Stomach (tissue), 8 donors: ENCODE measurements at regions not wholly inside any gene's neighbourhood (a gene's known extent, or its start where the extent isn't known, plus 50 kb on each side); places are given as distances from the start of the nearest gene placed in this dataset.

Experiments used
- DNase-seq, 2 donors: peaks; one replicate each; pipeline versions ENCODE4 v3.0.0 to v3.0.0-alpha.2; 2013 to 2019
- H3K27ac ChIP-seq, 5 donors: fragments of 200-600 bp in 4 of 5; sonication (generic) in 4 of 5; one replicate each; pipeline ENCODE4 v1.5.1; 2013 to 2019; ENCODE audit warnings: mild to moderate bottlenecking in 1 of 5, moderate library complexity in 1 of 5
- H3K27me3 ChIP-seq, 3 donors: fragments of 200-600 bp; sonication (generic); one replicate each; pipeline ENCODE4 v1.5.1; 2017 to 2019; ENCODE audit warnings: mixed run types in 1 of 3
- H3K36me3 ChIP-seq, 4 donors: fragments of 200-600 bp; sonication (generic); 1 replicate in 3 of 4; 2 replicates in 1 of 4; pipeline ENCODE4 v1.5.1; 2016 to 2019
- H3K4me1 ChIP-seq, 4 donors: fragments of 200-600 bp; sonication (generic); one replicate each; pipeline ENCODE4 v1.5.1; 2016 to 2019
- H3K4me3 ChIP-seq, 4 donors: fragments of 200-600 bp; sonication (generic) in 3 of 4; one replicate each; pipeline ENCODE4 v1.5.1; 2016 to 2019; ENCODE audit warnings: mild to moderate bottlenecking in 1 of 4
- H3K9me3 ChIP-seq, 4 donors: fragments of 200-600 bp; sonication (generic); one replicate each; pipeline ENCODE4 v1.5.1; 2016 to 2019
- CTCF ChIP-seq, 7 experiments: fragments of 450-650 bp in 4 of 7; fragments of 200-600 bp in 3 of 7; sonication (generic) in 3 of 7; IDR thresholded peaks; one replicate each; pipeline ENCODE4 v1.5.1; 2016 to 2019; ENCODE audit warnings: antibody characterized with exemption in 7 of 7, control low read depth in 2 of 7, mild to moderate bottlenecking in 1 of 7
- EP300 ChIP-seq: sonication (generic); formaldehyde crosslinking; IDR thresholded peaks from one replicate; pipeline ENCODE4 v1.6.1; 2017; ENCODE audit warnings: antibody characterized with exemption
- POLR2A ChIP-seq, 4 donors: fragments of 450-650 bp; IDR thresholded peaks; one replicate each; pipeline ENCODE4 v1.6.1; 2016; ENCODE audit warnings: antibody characterized with exemption in 4 of 4, control low read depth in 2 of 4, mild to moderate bottlenecking in 1 of 4, moderate library complexity in 1 of 4
- POLR2AphosphoS5 ChIP-seq, 3 donors: sonication (generic); formaldehyde crosslinking; IDR thresholded peaks; one replicate each; pipeline ENCODE4 v1.6.1; 2016; ENCODE audit warnings: antibody characterized with exemption in 3 of 3
- WGBS, 5 donors: extraction: QIAGEN DNeasy Blood & Tissue Kit in 3 of 5; methylation state at CpG; one replicate each; pipeline versions ENCODE4 v1.1.5 to v1.1.7; 2013 to 2018; 5-methylcytosine and 5-hydroxymethylcytosine counted together
- intact Hi-C: fragments of 100-400 bp; cut with DNase I; formaldehyde crosslinking; loops from one replicate; pipeline ENCODE4 v1.15.1; 2023; ENCODE audit warnings: low total_unique reads
- donor health status: healthy with polysubstance abuse.
- donor health status: Bipolar disorder and iron deficiency.
- donor health status: healthy.

GRCh38 chr5:155761502-155761901, 565.5 kb upstream of the SGCD start:
- peaks cover 0 to 6% (median 1%) of the 10 kb centered on the region in 4 donors for H3K9me3 ChIP-seq
- no peak for DNase-seq
- H3K4me1 ChIP-seq: no peaks in the 10 kb centered on the region
- H3K27me3 ChIP-seq: no peaks in the 10 kb centered on the region
- no peak for TF ChIP-seq CTCF (IDR thresholded peaks at IDR 0.05)
- TF ChIP-seq POLR2A (IDR thresholded peaks at IDR 0.05): no peak
- no peak for TF ChIP-seq EP300
- TF ChIP-seq POLR2AphosphoS5 (IDR thresholded peaks at IDR 0.05): no peak
- 62 to 93% (median 85%) methylated on average over 2 of the region's 2 CpGs for WGBS, 5 donors
- no peak overlapping the region for H3K27ac ChIP-seq
- H3K36me3 ChIP-seq: no peaks in the 10 kb centered on the region
- intact Hi-C loops: no loop called here
- no peak overlapping the region for H3K4me3 ChIP-seq

GRCh38 chr5:155765715-155766114, 561.2 kb upstream of the SGCD start:
- TF ChIP-seq EP300: no peak
- TF ChIP-seq POLR2A (IDR thresholded peaks at IDR 0.05): no peak
- TF ChIP-seq POLR2AphosphoS5 (IDR thresholded peaks at IDR 0.05): no peak
- TF ChIP-seq CTCF (IDR thresholded peaks at IDR 0.05): no peak
- H3K4me3 ChIP-seq: no peak overlapping the region
- no peak overlapping the region for H3K27ac ChIP-seq
- no peaks in the 10 kb centered on the region for H3K27me3 ChIP-seq
- 59 to 77% (median 70%) methylated on average over 2 of the region's 2 CpGs for WGBS, 5 donors
- peaks cover 0 to 6% (median 0%) of the 10 kb centered on the region in 4 donors for H3K9me3 ChIP-seq
- H3K4me1 ChIP-seq: no peaks in the 10 kb centered on the region
- no peak for DNase-seq
- no peaks in the 10 kb centered on the region for H3K36me3 ChIP-seq
- intact Hi-C loops: no loop called here

- TF ChIP-seq POLR2A (IDR thresholded peaks at IDR 0.05) (no peak), EP300 (no peak), POLR2AphosphoS5 (IDR thresholded peaks at IDR 0.05) (no peak), CTCF (IDR thresholded peaks at IDR 0.05) (no peak)
- no peak overlapping the region for H3K4me3 ChIP-seq
- no peaks in the 10 kb centered on the region for H3K36me3 ChIP-seq
- 59 to 75% (median 67%) methylated on average over 2 of the region's 2 CpGs for WGBS, 5 donors
- H3K27ac ChIP-seq: no peak overlapping the region
- intact Hi-C loops: no loop called here
- no peaks in the 10 kb centered on the region for H3K4me1 ChIP-seq
- no peaks in the 10 kb centered on the region for H3K27me3 ChIP-seq
- DNase-seq: no peak
- no peaks in the 10 kb centered on the region for H3K9me3 ChIP-seq
Measured at GRCh38 chr5:155767470-155767869, 559.5 kb upstream of the SGCD start.

- 75 to 89% (median 81%) methylated on average over 3 of the region's 3 CpGs for WGBS, 5 donors
- Histone ChIP-seq H3K36me3 (no peaks in the 10 kb centered on the region), H3K27ac (no peak overlapping the region), H3K4me3 (no peak overlapping the region), H3K4me1 (no peaks in the 10 kb centered on the region), H3K27me3 (no peaks in the 10 kb centered on the region), H3K9me3 (no peaks in the 10 kb centered on the region)
- intact Hi-C loops: no loop called here
- TF ChIP-seq EP300: no peak
- no peak for TF ChIP-seq POLR2AphosphoS5 (IDR thresholded peaks at IDR 0.05)
- no peak for TF ChIP-seq POLR2A (IDR thresholded peaks at IDR 0.05)
- TF ChIP-seq CTCF (IDR thresholded peaks at IDR 0.05): no peak
- no peak for DNase-seq
Measured at GRCh38 chr5:155768332-155768731, 558.6 kb upstream of the SGCD start.
